Suprapubic skin (tissue), 4 donors: ENCODE measurements at regions not wholly inside any gene's neighbourhood (a gene's known extent, or its start where the extent isn't known, plus 50 kb on each side); places are given as distances from the start of the nearest gene placed in this dataset.

Experiments used
- DNase-seq, 2 donors: peaks; one replicate each; pipeline ENCODE4 v3.0.0-alpha.2; 2019; ENCODE audit warnings: low spot score in 2 of 2
- H3K27ac ChIP-seq: fragments of 200-600 bp; sonication (generic); one replicate; pipeline ENCODE4 v1.5.1; 2019
- H3K27me3 ChIP-seq: fragments of 200-600 bp; sonication (generic); one replicate; pipeline ENCODE4 v1.5.1; 2019
- H3K36me3 ChIP-seq: fragments of 200-600 bp; sonication (generic); one replicate; pipeline ENCODE4 v1.5.1; 2019
- H3K4me1 ChIP-seq: fragments of 200-600 bp; sonication (generic); one replicate; pipeline ENCODE4 v1.5.1; 2019
- H3K4me3 ChIP-seq: fragments of 200-600 bp; sonication (generic); one replicate; pipeline ENCODE4 v1.5.1; 2019; ENCODE audit warnings: mild to moderate bottlenecking
- H3K9me3 ChIP-seq: fragments of 200-600 bp; sonication (generic); one replicate; pipeline ENCODE4 v1.5.1; 2019
- CTCF ChIP-seq, 2 donors: fragments of 200-600 bp in 1 of 2; fragments of 450-650 bp in 1 of 2; sonication (generic) in 1 of 2; IDR thresholded peaks; one replicate each; pipeline ENCODE4 v1.5.1; 2016 to 2019; ENCODE audit warnings: antibody characterized with exemption in 2 of 2, mild to moderate bottlenecking in 1 of 2, moderate library complexity in 1 of 2
- EP300 ChIP-seq: sonication (generic); formaldehyde crosslinking; IDR thresholded peaks from one replicate; pipeline ENCODE4 v1.6.1; 2017; ENCODE audit warnings: antibody characterized with exemption
- POLR2A ChIP-seq, 2 donors: fragments of 450-650 bp; IDR thresholded peaks; one replicate each; pipeline ENCODE4 v1.6.1; 2017; ENCODE audit warnings: antibody characterized with exemption in 2 of 2, mild to moderate bottlenecking in 2 of 2, moderate library complexity in 2 of 2
- POLR2AphosphoS5 ChIP-seq, 3 donors: sonication (generic); formaldehyde crosslinking; IDR thresholded peaks; one replicate each; pipeline ENCODE4 v1.6.1; 2017; ENCODE audit warnings: antibody characterized with exemption in 3 of 3
- WGBS: methylation state at CpG from one replicate; pipeline ENCODE4 v1.1.5; 2018; 5-methylcytosine and 5-hydroxymethylcytosine counted together

DNA sequence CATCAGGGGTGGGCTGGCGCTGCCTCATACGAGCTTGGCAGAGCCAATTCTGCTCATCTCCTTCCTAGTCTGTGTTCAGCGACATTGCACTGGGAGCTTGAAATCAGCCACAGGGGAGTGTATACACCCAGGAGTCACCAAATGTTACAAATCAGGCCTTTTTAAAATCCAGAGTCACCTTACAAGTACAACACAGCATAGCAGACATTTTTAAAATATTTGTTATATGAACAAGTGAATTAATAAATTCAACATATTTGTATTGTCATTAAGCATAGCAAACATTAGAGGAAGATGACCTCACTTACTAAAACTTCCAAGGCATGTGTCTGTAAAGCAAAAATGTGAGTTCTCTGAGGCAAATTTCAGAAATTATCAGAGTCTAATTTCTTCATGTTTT lies 210.0 kb downstream of the HLX start:
- H3K36me3 ChIP-seq: no peaks in the 10 kb centered on the region
- no peak for DNase-seq
- WGBS: 68% methylated on average over 3 of the region's 3 CpGs
- no peaks in the 10 kb centered on the region for H3K27me3 ChIP-seq
- no peak overlapping the region for H3K4me3 ChIP-seq
- H3K4me1 ChIP-seq: peaks cover 7% of the 10 kb centered on the region
- no peak overlapping the region for H3K27ac ChIP-seq
- TF ChIP-seq POLR2AphosphoS5 (IDR thresholded peaks at IDR 0.05): no peak
- TF ChIP-seq CTCF (IDR thresholded peaks at IDR 0.05): no peak
- no peak for TF ChIP-seq EP300
- no peak for TF ChIP-seq POLR2A (IDR thresholded peaks at IDR 0.05)
- H3K9me3 ChIP-seq: no peaks in the 10 kb centered on the region

GRCh38 chr1:221089803-221090202 lies 210.6 kb downstream of the HLX start:
- Histone ChIP-seq H3K9me3 (no peaks in the 10 kb centered on the region), H3K4me1 (peaks cover 7% of the 10 kb centered on the region), H3K4me3 (no peak overlapping the region), H3K36me3 (no peaks in the 10 kb centered on the region), H3K27ac (no peak overlapping the region), H3K27me3 (no peaks in the 10 kb centered on the region)
- TF ChIP-seq POLR2A (IDR thresholded peaks at IDR 0.05): no peak
- no peak for TF ChIP-seq EP300
- no peak for TF ChIP-seq POLR2AphosphoS5 (IDR thresholded peaks at IDR 0.05)
- no peak for TF ChIP-seq CTCF (IDR thresholded peaks at IDR 0.05)
- 31% methylated on average over 1 of the region's 1 CpG for WGBS
- DNase-seq: no peak

DNA sequence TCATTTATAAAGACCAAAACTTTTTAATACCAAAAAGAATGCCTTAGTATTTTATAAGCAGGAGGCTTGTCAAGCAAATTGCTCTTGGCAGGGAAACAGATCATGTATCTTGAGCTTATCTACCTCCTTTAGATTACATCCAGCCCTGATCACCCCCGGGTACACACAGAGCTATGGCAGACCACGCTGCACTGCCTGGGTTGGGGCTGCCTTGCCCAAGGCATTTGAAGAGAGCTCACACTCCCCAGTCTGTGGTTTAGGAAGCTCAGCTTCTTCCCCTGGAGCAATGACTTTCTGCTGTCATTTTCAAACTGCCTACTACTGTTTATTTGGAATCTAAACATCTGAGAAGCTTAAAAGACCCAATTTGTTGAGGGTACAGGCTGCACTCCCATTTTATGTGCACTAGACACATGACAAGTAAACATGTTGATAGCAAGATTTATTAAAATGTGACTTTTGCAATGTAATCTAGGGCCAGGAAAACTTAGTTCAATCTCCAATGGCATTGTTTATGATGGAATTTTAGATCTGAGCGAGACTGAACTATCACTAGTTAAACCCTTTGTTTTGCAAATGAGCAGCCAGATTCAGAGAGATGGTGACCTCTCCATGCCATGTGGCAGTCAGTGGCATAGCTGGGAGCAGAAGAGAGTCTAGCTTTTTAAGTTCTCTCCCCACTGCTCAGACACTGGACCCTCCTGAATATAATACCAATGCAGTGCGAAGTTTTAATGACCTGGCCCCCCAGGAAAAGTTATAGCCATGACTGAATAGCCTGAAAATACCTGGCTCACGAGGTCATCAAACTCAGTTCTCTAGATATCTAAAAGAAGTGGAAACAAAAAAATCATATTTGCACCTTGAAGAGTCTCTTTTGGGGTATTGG lies 214.9 kb downstream of the HLX start:
- H3K4me3 ChIP-seq: no peak overlapping the region
- no peaks in the 10 kb centered on the region for H3K27me3 ChIP-seq
- no peaks in the 10 kb centered on the region for H3K36me3 ChIP-seq
- no peaks in the 10 kb centered on the region for H3K9me3 ChIP-seq
- no peak for DNase-seq
- WGBS: 38% methylated on average over 5 of the region's 5 CpGs
- H3K4me1 ChIP-seq: peaks cover 7% of the 10 kb centered on the region
- TF ChIP-seq EP300 (no peak), CTCF (IDR thresholded peaks at IDR 0.05) (no peak), POLR2A (IDR thresholded peaks at IDR 0.05) (no peak), POLR2AphosphoS5 (IDR thresholded peaks at IDR 0.05) (no peak)
- H3K27ac ChIP-seq: no peak overlapping the region

- DNase-seq: no peak
- Histone ChIP-seq H3K4me1 (peaks cover 12% of the 10 kb centered on the region), H3K27ac (no peak overlapping the region), H3K4me3 (no peak overlapping the region), H3K36me3 (no peaks in the 10 kb centered on the region), H3K27me3 (no peaks in the 10 kb centered on the region), H3K9me3 (no peaks in the 10 kb centered on the region)
- 69% methylated on average over 6 of the region's 6 CpGs for WGBS
- TF ChIP-seq CTCF (IDR thresholded peaks at IDR 0.05) (no peak), EP300 (no peak), POLR2AphosphoS5 (IDR thresholded peaks at IDR 0.05) (peak; percentile 82 to 99 (median 97)), POLR2A (IDR thresholded peaks at IDR 0.05) (no peak)
Observed at GRCh38 chr1:221097479-221098281, 218.4 kb downstream of the HLX start.
